HL-60 (cell line): ENCODE measurements at regions not wholly inside any gene's neighbourhood (a gene's known extent, or its start where the extent isn't known, plus 50 kb on each side); places are given as distances from the start of the nearest gene placed in this dataset.

Experiments used
- DNase-seq, 2 experiments: peaks; one replicate each; pipeline ENCODE4 v3.0.0-alpha.2; 2010 to 2020; ENCODE audit warnings: low read depth in 1 of 2, low spot score in 1 of 2
- H3K27ac ChIP-seq: fragments of 250-450 bp; sonication (Bioruptor Pico); replicated peaks from 2 replicates; pipeline ENCODE4 v1.5.1; 2020; ENCODE audit warnings: mild to moderate bottlenecking, moderate library complexity
- H3K27me3 ChIP-seq: fragments of 250-450 bp; sonication (Bioruptor Pico); 2 replicates; pipeline ENCODE4 v1.5.1; 2021; ENCODE audit warnings: mild to moderate bottlenecking, moderate library complexity; ENCODE audit not compliant: insufficient read depth, poor library complexity, severe bottlenecking
- H3K4me3 ChIP-seq: replicated peaks from 2 replicates; pipeline ENCODE4 v1.5.1; 2011; ENCODE audit warnings: mild to moderate bottlenecking, control low read depth, low read length; ENCODE audit not compliant: insufficient read depth
- GABPA ChIP-seq: IDR thresholded peaks from 2 replicates; pipeline ENCODE4 v1.6.1; 2012; ENCODE audit warnings: low read depth
- POLR2AphosphoS5 ChIP-seq: IDR thresholded peaks from 2 replicates; pipeline ENCODE4 v1.6.1; 2012; ENCODE audit warnings: low read depth
- SPI1 ChIP-seq: IDR thresholded peaks from 2 replicates; pipeline ENCODE4 v1.6.1; 2012; ENCODE audit warnings: low read depth, mild to moderate bottlenecking, borderline replicate concordance
- TF ChIP-seq, protein P1 (sequence below): IDR thresholded peaks from 2 replicates; pipeline ENCODE4 v1.6.1; 2012; ENCODE audit warnings: low read depth; ENCODE audit not compliant: insufficient replicate concordance
- TF ChIP-seq, protein P2 (sequence below): IDR thresholded peaks from one replicate; pipeline ENCODE4 v1.5.1; 2011; ENCODE audit warnings: low read length, control low read depth, inconsistent platforms; ENCODE audit not compliant: insufficient read depth

DNA sequence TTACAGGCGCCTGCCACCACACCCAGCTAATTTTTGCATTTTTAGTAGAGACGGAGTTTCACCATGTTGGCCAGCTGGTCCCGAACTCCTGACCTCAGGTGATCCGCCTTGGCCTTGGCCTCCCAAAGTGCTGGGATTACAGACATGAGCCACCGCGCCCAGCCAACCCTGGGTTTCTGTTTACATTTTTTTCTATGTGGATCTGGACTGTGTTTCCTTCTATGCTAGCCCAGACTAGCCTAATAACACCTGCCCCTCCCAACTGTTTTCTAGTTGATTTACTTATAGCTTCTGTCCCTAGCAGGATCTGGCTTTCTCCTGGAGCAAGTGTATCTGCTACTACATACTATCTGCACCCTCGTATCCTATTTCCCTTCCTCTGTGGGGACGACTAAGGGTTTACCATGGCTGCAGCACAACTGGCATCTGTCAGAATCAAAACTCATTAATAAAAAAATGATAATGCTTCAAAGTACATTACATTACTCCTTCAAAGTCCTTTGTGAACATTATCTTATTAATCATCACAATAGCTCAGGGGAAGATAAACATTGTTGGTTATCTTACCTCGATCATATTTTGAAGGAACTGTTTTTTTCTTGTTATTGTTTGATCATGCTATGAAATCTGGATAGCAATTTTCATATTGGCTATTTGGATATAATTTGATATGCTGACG is 228.3 kb downstream of the KLF5 start:
- TF ChIP-seq SPI1 (no peak), GABPA (no peak), POLR2AphosphoS5 (no peak)
- TF ChIP-seq, protein P1, sequence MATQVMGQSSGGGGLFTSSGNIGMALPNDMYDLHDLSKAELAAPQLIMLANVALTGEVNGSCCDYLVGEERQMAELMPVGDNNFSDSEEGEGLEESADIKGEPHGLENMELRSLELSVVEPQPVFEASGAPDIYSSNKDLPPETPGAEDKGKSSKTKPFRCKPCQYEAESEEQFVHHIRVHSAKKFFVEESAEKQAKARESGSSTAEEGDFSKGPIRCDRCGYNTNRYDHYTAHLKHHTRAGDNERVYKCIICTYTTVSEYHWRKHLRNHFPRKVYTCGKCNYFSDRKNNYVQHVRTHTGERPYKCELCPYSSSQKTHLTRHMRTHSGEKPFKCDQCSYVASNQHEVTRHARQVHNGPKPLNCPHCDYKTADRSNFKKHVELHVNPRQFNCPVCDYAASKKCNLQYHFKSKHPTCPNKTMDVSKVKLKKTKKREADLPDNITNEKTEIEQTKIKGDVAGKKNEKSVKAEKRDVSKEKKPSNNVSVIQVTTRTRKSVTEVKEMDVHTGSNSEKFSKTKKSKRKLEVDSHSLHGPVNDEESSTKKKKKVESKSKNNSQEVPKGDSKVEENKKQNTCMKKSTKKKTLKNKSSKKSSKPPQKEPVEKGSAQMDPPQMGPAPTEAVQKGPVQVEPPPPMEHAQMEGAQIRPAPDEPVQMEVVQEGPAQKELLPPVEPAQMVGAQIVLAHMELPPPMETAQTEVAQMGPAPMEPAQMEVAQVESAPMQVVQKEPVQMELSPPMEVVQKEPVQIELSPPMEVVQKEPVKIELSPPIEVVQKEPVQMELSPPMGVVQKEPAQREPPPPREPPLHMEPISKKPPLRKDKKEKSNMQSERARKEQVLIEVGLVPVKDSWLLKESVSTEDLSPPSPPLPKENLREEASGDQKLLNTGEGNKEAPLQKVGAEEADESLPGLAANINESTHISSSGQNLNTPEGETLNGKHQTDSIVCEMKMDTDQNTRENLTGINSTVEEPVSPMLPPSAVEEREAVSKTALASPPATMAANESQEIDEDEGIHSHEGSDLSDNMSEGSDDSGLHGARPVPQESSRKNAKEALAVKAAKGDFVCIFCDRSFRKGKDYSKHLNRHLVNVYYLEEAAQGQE = no peak
- TF ChIP-seq, protein P2, sequence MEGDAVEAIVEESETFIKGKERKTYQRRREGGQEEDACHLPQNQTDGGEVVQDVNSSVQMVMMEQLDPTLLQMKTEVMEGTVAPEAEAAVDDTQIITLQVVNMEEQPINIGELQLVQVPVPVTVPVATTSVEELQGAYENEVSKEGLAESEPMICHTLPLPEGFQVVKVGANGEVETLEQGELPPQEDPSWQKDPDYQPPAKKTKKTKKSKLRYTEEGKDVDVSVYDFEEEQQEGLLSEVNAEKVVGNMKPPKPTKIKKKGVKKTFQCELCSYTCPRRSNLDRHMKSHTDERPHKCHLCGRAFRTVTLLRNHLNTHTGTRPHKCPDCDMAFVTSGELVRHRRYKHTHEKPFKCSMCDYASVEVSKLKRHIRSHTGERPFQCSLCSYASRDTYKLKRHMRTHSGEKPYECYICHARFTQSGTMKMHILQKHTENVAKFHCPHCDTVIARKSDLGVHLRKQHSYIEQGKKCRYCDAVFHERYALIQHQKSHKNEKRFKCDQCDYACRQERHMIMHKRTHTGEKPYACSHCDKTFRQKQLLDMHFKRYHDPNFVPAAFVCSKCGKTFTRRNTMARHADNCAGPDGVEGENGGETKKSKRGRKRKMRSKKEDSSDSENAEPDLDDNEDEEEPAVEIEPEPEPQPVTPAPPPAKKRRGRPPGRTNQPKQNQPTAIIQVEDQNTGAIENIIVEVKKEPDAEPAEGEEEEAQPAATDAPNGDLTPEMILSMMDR = no peak
- Histone ChIP-seq H3K27me3 (peaks cover 3% of the 10 kb centered on the region), H3K27ac (no peak overlapping the region), H3K4me3 (no peak overlapping the region)
- no peak for DNase-seq

DNA sequence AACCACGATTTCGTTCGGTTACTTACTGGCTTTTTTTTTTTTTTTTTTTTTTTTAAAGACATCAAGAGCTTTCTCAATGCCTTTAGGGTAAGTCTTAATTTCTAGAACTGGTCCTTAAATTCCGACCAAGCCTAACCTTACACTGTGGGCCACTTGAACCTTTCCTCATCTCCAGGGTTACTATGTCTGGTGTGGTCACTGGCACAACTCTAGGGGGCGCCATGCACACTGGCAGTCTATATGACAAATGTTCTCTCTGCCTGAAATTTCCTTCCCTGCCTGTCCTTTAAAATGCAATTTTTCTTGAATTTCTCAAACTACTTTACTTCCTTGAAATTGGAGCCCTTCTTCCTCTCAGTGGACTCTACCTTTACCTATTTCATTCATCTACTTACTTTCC is 227.4 kb downstream of the KLF5 start:
- Histone ChIP-seq H3K27me3 (no peaks in the 10 kb centered on the region), H3K4me3 (no peak overlapping the region), H3K27ac (no peak overlapping the region)
- TF ChIP-seq GABPA = no peak
- TF ChIP-seq, protein P2 = no peak
- TF ChIP-seq, protein P1 = no peak
- no peak for TF ChIP-seq SPI1
- no peak for TF ChIP-seq POLR2AphosphoS5
- DNase-seq = no peak

DNA sequence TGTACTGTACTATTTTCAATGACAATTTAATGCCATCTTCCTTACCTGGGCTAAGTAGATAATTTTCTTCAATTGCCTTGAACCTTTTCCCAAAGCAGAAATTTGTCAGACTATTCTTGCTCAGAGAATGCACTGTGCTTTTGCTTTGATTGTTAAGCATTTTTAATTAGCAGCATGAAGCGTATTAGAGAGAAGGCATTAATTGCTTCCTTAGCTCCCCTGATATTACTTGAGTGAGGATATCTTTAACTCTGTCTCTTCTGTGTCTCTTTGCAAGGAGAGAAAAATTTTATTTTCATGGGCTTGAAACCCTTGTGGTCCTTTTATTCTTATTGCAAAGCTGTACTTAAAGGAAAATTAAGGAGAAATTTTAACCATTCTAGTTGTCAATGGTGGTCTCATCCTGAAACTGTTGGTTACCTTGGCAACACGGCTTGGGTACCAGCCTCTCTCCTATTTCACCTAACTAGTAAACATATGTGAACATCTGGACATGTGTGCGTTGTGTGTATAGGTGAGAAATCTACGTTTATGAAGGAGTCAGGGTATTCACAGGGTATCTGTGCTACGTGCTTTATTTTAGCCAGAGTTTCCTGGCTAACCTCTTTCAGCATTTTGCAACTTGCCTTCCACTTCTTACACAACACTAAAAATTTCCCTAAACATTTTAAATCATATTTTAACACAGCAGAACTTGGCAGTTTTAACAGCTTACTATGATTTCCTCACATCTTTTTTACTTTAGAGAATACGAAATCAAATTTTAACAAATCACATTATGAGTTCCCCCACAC is 225.5 kb downstream of the KLF5 start:
- Histone ChIP-seq H3K27ac (no peak overlapping the region), H3K4me3 (no peak overlapping the region), H3K27me3 (no peaks in the 10 kb centered on the region)
- DNase-seq = no peak
- TF ChIP-seq SPI1 (no peak), POLR2AphosphoS5 (no peak), GABPA (no peak)
- TF ChIP-seq, protein P2 = no peak
- TF ChIP-seq, protein P1 = no peak
